NCI-H82 treated with DMSO at 0.1 percent for 48 hours (cell line): ENCODE measurements at regions not wholly inside any gene's neighbourhood (a gene's known extent, or its start where the extent isn't known, plus 50 kb on each side); places are given as distances from the start of the nearest gene placed in this dataset.
"Not testable (repeated sequence)": the region's sequence is repeated elsewhere in the genome, so short reads cannot be mapped to it uniquely, and the experiment has no call there.

Experiments
- DNase-seq: peaks from one replicate; lab custom pipeline; 2025; ENCODE audit not compliant: unreplicated experiment; lab: John Stamatoyannopoulos, UW

- no peak for DNase-seq
Measured at GRCh38 chr12:115296613-115297198, 612.7 kb upstream of the TBX3 start.

- no peak for DNase-seq
Measured at GRCh38 chr12:115295886-115296285, 611.9 kb upstream of the TBX3 start.

GRCh38 chr12:115294453-115295133 is 610.6 kb upstream of the TBX3 start:
- no peak for DNase-seq

GRCh38 chr12:115285429-115285828 is 601.5 kb upstream of the TBX3 start:
- not testable (repeated sequence) for DNase-seq

GRCh38 chr12:115273456-115273855 is 589.5 kb upstream of the TBX3 start:
- DNase-seq: no peak

GRCh38 chr12:115268451-115268850 is 584.5 kb upstream of the TBX3 start:
- DNase-seq: peak; percentile 10

- DNase-seq: no peak
Measured at GRCh38 chr12:115267891-115268290, 583.9 kb upstream of the TBX3 start.

- no peak for DNase-seq
Measured at GRCh38 chr12:115267464-115267863, 583.5 kb upstream of the TBX3 start.

GRCh38 chr12:115264605-115265004 is 580.6 kb upstream of the TBX3 start:
- no peak for DNase-seq

GRCh38 chr12:115261691-115262398 is 577.9 kb upstream of the TBX3 start:
- no peak for DNase-seq

GRCh38 chr12:115260762-115261675 is 577.0 kb upstream of the TBX3 start:
- DNase-seq: no peak

- no peak for DNase-seq
Measured at GRCh38 chr12:115259968-115260747, 576.2 kb upstream of the TBX3 start.

- DNase-seq: no peak
Measured at GRCh38 chr12:115257791-115258190, 573.8 kb upstream of the TBX3 start.

- no peak for DNase-seq
Measured at GRCh38 chr12:115255962-115256361, 572.0 kb upstream of the TBX3 start.

GRCh38 chr12:115255257-115255656 is 571.3 kb upstream of the TBX3 start:
- no peak for DNase-seq

GRCh38 chr12:115253049-115253448 is 569.1 kb upstream of the TBX3 start:
- DNase-seq: no peak

GRCh38 chr12:115251727-115252126 is 567.8 kb upstream of the TBX3 start:
- DNase-seq: no peak

GRCh38 chr12:115249671-115250278 is 565.8 kb upstream of the TBX3 start:
- peak; percentile 61 for DNase-seq

- no peak for DNase-seq
Measured at GRCh38 chr12:115245020-115245419, 561.0 kb upstream of the TBX3 start.
